NCI-H2171 treated with DMSO at 0.1 percent for 48 hours (cell line): ENCODE measurements at regions not wholly inside any gene's neighbourhood (a gene's known extent, or its start where the extent isn't known, plus 50 kb on each side); places are given as distances from the start of the nearest gene placed in this dataset.

ENCODE experiments used
- DNase-seq: peaks from one replicate; lab custom pipeline; 2025; lab: John Stamatoyannopoulos, UW

DNA sequence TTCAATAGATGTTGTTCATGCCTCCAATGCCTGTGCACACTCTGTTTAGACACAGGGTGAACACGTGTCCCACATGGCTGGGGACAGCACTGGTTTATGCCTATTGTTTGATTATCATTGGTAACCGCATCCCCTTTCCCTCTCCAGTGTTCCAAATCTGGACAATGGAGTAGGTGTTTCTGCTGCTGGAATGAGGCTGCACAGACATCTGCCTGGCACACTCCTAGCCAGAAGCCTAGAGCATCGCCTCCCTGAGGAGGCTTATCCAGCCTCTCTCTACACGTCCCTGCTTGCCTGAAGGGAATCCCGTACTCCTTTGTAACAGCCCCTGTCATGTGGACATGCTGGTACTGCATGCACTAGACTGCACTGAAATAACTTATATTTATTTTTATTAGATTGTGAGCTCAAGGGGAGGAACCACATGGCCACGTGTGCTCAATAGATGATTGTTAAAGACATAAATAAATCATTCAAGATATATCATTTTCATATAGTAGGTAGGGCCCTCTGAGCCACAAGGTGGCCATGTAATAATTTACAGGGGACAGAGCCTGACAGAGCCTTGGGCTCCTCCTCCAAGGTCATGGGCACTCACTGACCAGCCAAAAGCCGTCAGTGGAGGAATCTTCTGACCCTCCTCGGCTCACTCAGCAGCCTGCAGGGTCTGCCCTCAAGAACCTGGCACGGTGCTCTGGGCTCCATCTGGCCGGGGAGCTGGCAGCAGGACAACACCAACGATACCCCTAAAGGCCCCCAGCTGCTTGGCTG is 310.9 kb upstream of the ZNF32 start:
- peak; percentile 1 for DNase-seq

DNA sequence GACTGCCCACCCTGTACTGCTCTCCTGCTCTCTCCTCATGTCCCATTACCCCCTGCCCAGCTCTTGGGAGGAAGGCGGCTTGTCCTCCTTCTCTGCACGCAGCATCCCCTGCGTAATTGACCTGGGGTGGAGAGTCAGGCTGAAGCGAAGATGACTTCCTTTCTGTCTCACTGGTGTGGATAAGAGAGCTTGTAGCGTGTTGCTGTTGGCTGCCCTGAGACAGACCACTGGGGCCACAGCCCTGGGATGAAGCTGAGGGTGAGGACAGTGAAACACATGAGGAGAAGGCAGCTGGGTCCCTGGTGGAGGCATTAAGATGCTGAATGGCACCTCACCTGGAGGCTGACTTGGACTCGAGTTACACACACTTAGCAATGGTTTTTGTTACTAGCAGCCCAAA is 310.3 kb upstream of the ZNF32 start:
- DNase-seq = no peak

DNA sequence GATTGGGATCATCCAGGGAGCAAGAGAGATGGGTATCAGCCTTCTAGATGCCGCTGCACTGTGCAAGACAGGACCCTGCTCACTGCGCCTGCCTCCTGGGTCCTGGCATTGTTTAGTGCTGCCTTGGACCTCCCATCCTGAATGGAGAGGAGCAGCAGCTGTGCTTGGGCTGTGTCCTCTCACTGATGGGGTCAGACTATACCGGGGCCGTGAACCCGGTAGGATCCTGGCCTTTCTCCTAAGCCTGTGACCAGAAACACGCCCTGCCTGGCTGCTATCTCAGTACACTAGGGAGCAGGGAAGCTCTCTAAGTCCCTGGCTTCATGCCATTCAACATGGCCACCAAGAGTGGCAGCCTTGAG is 309.4 kb upstream of the ZNF32 start:
- DNase-seq = no peak

DNA sequence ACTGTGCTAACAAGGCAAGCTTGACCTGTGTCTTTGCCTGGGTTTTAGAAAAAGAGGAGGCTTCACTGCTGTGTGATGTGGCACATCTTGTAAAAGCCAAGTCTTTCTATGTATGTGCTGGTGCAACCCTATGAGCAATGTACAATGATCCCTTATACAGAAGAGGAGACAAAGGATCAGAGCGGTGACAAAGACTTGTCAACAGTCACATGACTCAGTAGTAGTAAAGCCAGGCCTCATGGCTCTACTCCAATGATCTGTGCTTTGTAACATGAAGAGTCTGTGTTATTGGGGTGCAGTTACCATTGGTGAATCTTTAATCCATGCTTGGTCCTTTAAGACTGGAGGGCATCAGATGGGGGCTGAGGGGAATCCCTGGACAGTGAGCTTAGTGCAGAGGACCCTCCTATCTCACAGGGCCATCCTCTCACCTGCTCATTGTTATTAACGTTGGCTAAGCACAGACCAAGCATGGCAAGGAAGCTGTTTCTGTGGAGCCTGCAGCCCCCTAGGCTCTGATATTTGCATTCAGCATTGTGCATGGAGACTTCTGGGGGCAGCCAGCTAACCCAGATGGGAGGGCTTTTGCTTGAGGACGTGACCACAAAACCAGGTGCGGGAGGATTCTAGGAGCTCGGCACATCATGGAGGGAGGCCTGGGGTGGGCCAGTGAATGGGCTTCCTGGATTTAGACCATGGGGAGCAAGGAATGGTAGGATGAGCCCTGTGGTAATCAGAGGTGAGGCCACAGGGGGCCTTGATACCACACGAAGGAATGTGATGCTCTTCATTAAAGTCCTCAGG is 308.8 kb upstream of the ZNF32 start:
- no peak for DNase-seq

DNA sequence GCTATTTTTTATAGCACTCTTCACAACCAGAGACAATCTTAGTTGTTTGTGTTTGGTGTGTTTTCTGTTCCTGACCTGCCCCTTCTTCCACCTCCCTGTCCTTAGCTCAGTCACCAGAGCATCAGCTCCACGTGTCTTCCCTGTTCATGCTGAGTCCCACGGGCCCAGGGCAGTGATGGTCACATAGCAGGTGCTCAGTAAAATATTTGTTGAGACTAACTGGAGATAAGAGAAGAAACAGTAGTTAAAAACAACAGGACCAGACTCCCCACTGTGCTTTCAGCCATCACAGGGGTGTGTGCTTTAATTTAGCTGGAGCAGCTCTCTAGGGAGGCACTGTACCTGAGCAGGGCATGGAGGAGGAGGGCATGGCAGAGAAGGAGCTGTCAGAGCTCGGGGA is 307.3 kb upstream of the ZNF32 start:
- no peak for DNase-seq

DNA sequence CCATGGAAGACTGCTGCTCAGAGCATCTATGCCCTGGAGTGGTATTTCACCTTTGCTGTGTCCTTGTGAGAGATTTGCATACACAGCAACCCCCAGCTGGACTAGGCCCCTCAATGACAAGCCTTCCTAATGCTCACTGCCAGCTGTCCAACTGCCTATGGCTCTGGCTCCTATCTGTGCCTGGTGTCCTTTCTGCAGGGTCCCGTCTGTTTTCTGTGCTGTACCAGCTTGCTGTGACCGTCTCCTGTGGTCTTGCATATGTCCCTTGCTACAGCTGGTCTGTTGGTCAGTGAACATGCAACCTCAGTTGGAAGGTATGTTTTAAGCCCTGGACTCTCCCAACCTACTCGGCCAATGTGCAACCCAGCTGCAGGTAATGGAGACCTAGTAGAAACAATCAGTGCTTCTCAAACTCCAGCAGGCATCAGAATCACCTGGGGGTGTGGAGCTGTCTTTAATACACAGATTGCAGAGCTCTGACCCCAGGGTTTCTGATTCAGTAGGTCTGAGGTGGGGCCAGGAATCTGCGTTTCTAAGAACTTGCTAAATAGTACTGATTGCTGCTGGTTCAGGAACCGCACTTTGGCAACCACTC is 306.4 kb upstream of the ZNF32 start:
- no peak for DNase-seq

DNA sequence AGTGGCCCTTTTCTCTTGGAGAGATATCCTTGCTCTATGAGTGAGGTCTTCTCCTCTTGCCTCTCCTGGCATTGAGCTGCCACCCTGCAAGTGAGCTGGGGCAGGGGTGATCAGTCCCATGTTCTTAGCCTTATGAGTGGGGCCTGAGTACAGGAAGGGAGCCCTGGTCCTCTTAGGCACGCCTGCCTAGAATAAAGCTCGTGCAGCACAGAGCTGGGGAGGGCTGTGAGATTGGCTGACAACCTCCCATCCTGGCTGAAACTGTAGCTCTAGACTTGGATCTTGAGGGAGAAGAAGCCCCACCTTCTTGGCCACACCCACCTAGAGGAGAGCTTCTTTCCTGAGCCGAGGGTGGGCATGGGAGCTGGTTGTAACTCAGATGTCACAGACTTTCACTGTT is 305.0 kb upstream of the ZNF32 start:
- DNase-seq = no peak

DNA sequence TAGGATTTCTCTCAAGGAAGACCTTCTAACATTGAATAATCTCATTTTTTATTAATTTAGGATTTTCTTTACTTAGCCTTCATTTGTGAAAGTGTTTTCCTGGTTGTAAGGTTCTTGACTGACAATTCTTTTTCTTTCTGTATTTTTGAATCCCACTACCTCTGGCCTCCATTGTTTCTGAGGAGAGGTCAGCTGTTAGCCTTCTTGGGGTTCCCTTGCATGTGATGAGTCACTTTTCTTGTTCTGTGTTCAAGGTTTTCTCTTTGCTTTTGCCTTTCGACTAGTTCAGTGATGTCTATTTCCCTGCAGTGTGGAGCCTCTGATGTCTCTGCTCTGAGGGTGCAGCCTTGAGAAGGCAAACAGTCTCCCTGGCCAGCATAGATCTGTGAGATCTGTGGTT is 304.1 kb upstream of the ZNF32 start:
- DNase-seq = no peak

DNA sequence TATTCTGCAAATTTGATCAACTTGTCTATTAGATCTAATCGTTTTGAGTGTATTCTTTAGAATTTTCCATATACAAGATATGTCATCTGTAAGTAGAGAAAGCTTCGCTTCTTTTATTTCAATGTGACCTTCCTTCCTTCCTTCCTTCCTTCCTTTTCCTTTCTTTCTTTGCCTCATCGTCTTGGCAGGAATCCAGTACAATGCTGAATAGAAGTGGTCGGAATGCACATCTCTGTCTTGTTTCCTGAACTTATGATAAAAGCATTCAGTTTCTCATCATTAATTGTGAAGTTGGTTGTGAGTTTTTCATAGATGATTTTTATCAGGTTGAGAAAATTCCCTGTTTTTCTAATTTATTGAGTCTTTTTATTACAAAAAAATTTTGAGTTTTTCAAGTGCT is 300.7 kb upstream of the ZNF32 start:
- DNase-seq = no peak

DNA sequence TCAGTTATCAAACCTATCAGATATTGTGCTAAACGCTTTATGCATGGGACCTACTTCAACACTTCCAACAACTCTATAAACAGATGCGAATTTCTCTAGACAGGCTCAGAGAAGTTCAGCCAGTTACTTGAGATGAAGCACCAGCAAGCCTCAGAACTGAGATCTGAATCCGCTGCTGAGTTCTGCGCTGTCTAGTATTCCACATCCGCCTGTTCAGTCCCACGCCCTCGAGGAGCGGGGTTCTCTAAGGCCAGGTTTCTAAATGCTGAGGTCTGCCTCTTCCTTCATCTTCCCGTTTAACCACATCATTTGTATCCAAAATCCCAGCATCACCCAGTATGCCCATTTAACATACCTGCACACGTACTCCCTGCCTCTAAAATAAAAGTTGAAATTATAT is 297.8 kb upstream of the ZNF32 start:
- DNase-seq = no peak

DNA sequence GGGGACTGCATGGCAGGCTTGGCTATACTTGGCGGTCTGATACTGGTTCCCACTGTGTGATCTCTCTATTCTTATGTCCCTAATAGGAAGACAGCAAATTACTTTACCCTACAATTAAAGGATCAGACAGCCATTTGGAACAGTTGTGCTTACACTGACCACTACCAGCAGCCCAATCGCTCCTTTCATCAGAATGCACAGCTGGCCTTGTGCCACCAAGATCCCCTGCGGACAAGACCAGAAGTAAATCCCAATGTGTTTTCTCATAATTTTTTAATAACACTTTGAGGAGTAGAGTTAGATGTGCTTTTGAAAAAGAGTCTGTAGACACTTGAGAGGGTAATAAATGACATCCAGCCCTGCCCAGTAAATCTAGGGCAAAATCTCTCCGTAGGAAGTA is 297.2 kb upstream of the ZNF32 start:
- DNase-seq = no peak

DNA sequence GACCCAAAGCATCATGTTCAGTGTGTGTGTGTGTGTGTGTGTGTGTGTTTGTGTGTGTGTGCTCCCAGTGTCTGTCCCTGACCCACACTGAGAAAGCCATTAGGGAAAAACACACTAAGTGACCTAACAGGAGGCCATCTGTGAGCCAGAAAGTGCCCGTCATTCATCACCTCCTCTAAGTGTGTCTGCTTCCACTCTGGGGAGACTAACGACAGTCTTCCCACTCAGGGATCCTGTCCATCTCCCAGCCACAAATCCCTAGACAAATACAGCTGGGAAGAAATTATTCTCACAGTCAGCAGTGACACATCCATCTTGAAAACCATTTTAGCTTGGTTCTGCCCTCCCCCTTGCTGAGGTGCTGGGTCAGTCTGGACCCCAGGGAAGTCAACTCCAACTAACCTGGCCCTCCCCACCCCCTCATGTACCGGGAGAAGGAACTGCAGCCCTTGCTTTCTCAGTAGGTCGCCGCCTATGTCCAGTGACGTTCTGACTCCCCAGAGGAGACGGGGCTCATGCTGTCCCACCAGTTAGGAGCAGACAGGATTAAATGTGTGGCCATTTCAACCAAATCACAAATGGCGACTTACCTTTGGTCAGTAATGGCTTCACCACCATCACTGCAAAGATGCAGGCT is 296.5 kb upstream of the ZNF32 start:
- no peak for DNase-seq

DNA sequence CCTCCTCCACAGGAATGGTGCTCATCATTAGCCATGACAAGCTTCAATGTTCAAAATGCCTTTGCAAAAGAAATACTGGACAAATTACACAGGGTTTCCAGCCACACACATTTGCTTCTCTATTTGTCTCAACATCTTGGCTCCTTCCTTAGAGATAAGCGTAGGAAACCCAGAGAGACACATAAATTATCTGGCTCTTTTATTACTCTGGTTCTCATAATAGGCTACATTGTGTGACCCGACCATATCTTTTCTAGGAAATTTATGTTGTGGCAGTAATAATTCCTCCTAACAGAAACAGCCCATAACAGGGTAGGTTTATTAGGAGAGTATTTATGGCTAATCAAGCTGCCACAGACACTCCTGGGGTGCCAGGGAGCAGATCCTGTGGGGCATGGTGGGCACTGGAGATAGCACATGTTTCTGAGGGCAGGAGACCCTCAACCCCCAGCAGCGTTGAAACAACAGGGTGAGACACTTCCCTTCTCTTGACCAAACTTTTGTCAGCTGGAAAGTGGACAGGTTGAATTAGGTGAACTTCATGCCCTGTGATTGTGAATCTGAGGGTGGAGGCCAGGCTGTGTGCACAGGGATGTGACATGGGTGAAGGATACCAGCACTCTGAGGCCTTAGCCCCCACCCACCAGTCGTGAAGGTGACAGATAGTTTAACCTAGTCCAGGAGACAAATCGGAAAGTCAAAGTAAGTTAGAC is 295.9 kb upstream of the ZNF32 start:
- no peak for DNase-seq

DNA sequence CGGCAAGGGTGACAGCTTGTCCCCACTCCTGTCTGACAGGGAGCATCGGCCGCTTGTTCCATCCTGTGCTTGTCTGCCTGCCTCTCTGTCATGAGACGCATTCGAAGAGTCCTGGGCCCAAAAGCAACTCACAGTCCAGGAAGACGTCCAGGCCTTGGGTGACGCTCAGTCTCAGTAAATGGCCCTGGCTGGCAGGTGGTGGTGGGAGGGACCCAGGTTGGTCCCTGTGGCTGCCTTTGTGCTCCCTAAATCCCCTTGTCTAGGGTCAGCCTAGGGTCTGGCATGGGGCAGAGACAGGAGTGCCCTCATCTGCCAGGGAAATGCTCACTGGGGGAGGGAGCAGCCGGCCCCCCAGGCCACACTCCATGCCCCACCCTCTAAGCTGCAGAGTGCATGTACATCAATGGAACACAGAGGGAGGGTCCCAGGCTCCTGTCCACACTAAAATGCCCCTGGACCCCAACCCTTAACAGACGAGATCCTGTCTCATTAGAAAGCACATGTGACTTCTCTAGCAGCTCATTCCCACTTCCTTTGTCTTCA is 295.2 kb upstream of the ZNF32 start:
- no peak for DNase-seq

DNA sequence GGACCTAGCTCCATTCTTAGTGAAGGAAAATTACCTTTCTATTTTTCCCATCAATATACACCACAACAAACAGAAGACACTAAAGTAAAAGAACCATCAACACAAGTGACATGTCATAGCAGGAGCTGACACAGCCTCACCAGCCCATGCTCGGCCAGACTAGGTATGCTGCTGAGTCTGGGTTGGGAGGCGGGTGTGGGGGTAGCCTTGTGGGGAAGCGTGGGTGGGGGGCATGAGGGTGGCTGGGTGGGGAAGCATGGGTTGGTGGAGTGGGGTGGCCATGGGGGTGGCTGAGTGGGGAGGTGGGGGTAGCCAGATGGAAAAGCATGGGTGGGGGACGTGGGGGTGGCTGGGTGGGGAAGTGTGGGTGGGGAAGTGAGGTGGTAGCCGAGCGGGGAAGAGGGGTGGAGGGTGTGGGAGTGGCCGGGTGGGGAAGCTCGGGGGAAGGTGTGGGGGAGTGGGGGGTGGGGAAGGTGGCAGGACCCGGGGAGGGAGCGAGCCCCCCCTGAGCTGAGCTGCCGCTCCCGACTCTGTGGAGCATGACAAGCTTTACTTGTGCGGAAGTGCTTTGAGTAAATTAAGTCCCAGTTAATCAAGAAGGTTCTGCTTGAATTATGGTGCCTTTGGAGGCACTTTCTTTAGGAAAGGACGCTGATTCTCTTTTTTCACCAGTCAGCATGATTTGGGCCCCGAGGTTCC is 294.6 kb upstream of the ZNF32 start:
- DNase-seq = no peak

DNA sequence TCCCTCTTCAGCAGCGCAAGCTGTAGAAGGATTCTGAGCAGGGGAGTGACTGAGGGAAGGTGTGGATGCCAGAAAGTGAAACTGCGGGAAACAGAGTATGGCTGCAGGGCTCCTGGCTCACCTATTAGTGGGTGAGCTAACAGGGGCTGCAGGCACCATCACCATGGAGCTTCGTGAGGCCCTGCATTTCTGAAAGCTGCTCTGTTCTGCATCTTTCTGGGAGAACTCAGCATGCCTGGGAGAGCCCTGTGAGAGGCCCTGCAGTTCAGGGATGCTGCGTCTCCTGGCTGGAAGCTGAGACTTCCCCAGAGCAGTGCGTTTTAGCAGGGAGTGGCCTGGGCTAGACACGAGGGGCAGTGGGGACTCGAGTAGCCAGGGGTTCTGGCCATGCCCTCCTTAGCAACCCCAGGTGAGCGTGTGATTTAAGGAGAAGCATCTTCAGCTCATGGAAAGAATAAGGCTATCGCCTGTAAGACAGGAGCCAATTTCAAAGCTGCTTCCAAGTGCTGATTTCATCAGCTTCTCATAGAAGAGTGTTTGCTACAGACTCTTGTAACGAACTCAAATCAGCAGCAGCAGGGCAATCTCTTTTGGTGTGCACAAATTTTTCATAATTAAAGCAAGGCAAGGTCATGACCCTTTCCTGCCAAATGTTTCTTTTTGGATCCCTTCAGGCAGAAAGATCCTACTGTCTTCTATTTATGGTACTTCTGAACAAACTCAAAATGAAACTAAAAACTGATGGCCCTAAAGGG is 293.6 kb upstream of the ZNF32 start:
- no peak for DNase-seq

DNA sequence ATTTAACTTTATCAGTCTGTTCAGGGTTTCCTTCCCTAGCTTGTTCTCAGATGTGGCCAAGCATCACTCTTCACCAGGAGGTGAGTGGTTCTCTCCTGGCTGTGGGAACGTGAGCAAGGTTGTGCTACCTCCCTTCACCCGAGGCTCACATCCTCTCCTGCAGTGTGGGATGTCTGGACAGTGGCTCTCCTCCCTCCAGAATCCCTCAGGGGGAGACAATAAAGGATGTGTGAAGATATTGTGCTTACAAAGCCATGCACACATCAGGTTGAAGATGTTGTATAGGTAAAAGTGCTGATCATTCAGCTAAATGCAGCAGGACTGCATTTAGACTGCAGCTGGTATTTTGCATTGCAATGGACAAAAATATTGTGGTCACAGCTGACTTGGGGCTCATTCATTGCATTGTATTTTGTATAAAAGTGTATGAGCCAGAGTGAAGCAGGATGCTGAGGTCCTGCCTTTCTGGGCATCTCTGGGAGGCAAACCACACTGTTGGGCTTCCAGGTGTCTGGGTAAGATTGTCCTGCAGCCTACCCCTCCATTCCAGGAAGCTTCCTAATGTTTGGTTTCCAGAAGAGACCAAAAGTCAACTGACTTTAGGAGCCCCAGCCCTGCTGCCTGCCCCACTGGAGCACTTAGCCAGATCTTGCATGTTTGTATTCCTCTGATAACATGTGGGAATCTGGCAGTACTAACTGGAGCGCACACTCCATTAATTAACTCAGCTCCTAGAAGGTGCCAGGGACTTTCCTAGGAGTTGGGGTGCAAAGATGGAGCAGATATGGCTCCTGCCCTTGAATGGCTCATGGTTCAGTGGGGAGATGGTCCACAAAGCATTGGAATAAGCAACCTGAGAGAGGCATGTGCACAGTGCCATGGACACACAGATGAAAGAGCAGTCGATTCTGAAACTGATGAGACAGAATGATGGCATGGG is 292.5 kb upstream of the ZNF32 start:
- DNase-seq = no peak

DNA sequence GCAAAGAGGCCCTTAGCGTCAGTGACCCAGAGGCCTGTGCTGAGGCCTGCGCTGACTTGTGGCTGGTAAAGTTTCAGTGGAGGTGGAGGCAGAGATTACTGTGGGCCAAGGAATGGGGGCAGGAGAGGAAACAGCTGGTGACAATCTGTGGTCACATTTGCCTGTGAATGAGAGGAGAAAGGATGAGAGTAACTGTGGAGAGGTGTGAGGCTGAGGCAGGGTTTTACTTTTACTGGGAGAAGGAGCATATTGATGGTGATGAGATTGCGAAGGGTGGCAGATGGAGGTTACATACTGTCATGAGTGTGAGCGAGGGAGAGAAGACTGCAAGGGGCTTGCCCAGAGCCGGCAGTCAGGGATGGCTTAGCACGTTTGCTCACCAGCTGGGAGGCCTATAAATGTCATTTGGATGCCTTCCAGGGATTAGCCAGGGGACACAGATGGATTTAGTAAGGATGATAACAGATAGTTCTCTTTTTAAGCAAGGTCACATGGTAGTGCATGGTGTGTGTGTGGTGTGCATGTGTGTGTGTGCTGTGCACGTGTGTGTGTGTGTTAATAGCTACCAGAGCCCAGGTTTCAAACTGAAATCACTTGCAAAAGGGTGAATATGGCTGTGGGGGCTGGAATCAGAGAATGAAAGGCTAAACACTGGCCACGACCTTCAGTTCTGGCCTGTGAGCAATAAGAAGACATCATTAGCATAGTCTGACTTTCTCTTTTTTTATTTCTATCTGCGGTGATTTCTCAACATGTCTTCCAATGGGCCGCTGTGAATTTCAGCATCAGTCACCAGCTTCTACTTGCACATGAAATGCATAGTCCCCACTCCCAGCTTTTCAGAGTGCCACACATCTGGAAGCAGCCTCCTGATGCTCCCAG is 291.5 kb upstream of the ZNF32 start:
- peak; percentile 52 for DNase-seq
